GM19467 (cell line): ENCODE measurements at regions not wholly inside any gene's neighbourhood (a gene's known extent, or its start where the extent isn't known, plus 50 kb on each side); places are given as distances from the start of the nearest gene placed in this dataset.

Experiments
- ATAC-seq: cut with Tn5 transposase; IDR thresholded peaks from one replicate; pipeline ENCODE4 v1.9.1; 2021; ENCODE audit warnings: mild to moderate bottlenecking, moderate library complexity; ENCODE audit not compliant: unreplicated experiment

DNA sequence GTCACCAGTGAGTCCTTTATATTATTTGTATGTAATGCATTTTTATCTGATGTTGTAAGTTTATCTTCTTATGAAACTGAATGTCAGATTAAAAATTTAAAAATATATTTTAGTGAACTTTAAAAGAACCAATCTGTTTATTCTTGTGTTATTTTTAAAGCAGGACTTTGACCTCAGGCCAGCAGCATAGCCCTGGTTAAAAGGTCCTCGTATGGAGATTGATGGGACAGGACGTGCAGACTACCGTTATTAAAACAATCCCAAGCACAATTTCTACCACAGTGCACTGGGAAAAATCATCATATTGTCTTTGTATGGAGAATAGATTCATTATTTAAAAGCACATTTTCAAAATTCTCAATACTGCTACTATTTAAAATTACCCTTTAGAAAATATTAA is 573.8 kb upstream of the ARGLU1 start:
- no peak for ATAC-seq

- no peak for ATAC-seq
Measured at GRCh38 chr13:107139006-107139405, 571.1 kb upstream of the ARGLU1 start.

GRCh38 chr13:107138486-107138885 is 570.5 kb upstream of the ARGLU1 start:
- no peak for ATAC-seq

GRCh38 chr13:107133950-107134349 is 566.0 kb upstream of the ARGLU1 start:
- ATAC-seq, result no peak

GRCh38 chr13:107130566-107130965 is 562.6 kb upstream of the ARGLU1 start:
- ATAC-seq, result no peak

DNA sequence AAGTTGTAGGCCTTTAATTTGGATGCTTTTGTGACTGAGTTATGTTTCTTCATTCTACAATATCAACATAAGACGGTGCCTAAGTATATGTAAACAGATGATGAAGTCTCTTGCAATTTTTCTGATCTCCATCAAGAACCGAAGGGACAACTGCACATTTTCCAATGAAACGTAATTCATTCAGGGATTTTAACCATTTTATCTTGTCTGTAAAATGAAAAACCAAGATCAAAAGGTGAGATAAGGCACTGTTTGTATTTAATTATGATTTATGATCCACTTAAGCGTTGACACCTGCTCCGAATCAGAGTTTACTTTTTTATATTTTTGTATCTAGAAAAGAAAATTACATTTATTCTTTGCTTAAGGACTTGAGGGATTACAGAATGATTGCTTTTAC is 556.8 kb upstream of the ARGLU1 start:
- ATAC-seq, result no peak

DNA sequence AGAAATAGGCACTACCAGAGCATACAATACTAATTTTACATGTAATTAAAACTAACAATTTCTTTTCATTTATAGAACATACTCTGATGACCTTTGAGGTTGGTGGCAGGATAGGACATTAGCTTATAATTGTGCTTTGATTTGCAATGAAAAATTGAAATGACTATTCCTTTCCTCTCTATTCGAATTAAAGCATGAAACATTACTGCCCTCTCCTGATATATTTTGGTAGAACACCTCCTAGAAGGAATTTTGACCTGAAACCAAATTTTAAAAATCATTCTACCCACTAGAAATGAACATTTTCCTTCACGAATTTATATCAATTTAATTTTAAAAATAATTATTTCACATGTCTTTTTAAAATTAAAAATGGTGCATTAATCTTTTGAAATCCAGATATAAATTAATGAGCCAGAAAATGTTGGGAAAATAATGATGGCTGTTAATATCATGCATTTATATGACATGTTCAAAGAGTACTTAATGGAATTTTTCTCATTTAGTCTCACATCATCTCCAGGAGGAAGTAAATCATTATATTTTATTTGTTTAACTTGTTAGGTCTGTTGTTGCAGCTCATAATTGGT is 556.3 kb upstream of the ARGLU1 start:
- ATAC-seq, result no peak

GRCh38 chr13:107121793-107122192 is 553.9 kb upstream of the ARGLU1 start:
- ATAC-seq, result no peak

GRCh38 chr13:107119989-107120881 is 552.3 kb upstream of the ARGLU1 start:
- no peak for ATAC-seq

DNA sequence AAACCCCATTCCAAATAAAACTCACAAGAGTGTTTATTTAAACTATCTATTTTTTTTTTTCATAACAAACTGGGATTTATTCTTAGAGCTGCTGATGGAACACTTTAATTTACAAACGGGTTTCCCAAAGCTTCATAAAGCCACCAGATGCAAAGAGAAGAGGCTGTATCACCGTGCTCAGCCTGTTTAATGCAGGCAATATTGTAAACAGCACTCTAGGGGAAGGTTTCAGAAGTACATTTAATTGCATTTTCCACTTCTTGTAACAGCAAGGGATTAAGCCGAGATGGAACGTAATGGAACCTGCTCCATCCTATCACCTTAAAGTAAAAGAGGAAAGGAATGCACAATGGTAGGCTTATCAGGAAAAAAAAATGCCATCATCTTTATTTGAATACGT is 550.6 kb upstream of the ARGLU1 start:
- no peak for ATAC-seq

GRCh38 chr13:107117327-107118012 is 549.5 kb upstream of the ARGLU1 start:
- no peak for ATAC-seq

DNA sequence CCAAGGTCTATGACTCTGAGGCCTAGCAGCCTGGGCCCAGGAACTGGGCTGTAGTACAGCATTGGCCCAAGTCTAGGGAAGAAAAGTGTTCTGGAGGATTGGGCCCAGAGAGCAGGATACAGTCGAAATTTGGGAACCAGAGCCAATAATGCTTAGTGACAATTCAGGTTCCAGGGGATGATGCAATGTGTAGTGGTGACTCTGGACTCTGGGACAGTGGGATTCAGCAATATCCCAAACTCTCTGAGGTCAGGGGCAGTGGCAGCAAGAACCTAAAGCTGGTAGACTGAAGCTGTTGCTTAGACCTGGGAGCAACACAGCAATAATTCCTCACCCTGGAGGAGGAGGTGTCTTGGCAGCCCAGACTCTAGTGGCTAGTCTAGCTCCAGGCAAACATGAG is 545.5 kb upstream of the ARGLU1 start:
- ATAC-seq, result no peak

- no peak for ATAC-seq
Measured at GRCh38 chr13:107111248-107111647, 543.3 kb upstream of the ARGLU1 start.

DNA sequence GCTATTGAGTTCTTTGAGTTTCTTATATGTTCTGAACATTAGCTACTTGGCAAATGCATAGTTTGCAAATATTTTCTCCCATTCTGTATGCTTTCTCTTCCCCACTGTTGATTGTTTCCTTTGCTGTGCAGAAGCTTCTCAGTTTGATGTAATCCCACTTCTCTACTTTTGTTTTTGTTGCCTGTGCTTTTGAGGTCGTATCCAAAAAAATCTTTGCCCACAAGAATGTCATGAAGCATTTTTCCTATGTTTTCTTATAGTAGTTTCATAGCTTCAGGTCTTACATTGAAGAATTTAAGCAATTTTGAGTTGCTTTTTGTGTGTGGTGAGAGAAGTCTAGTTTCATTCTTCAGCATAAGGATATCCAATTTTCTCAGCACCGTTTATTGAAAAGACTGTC is 536.7 kb upstream of the ARGLU1 start:
- ATAC-seq, result no peak

DNA sequence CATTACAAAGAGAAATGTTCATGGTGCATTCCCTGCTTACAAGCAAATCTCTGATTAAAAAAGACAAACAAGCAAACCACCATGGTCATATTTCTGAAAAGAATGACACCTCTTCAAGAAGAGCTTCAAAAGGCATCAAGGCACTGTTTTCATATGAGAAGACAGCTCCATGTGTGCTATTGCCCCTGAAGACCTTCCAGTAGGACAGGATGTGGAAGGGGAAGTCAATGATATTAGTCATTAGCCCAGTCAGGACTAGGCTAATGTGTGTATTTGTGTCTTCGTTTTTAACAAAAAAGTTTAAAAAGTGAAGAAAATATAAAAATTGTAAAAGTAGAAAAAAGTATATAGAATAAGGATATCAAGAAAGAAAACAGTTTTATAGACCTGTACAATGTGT is 534.7 kb upstream of the ARGLU1 start:
- no peak for ATAC-seq

DNA sequence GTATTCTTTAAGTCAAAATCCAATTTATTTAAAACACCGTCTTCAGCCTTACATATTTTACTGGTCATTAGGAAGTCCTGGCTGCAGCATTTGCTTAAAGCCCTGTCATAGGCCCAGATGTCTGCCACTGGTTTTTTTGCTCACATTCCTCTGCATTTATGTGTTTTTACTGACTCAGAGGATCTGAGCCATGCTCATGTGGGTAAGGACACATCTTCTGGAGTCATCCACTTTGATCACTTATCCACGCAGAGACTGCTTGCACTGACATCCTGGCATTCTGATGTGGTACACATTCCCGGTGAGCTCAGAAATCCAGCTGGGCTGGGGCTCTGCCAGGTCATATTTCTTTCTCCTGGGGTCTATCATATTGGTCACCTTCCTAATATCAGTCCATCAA is 531.7 kb upstream of the ARGLU1 start:
- no peak for ATAC-seq

- ATAC-seq, result no peak
Measured at GRCh38 chr13:107097916-107098315, 530.0 kb upstream of the ARGLU1 start.

DNA sequence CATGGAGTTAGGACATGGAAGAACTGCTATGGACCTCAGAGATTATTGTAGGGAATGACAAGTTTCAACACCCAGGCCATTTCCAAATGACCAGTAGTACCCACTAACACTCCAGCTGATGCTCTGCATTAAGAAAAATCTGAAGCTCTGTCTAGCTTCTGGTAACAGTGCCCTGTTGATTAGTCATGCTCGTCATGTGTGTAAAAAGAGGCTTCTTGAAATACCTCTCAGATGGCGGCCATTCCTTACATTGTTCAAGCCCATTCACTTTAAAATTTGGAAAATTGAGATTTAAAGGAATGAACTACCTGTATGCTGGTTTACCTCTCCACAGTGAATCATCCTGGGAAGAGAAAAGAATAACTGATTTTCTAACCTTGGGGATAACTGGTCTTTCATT is 527.9 kb upstream of the ARGLU1 start:
- no peak for ATAC-seq

- no peak for ATAC-seq
Measured at GRCh38 chr13:107091861-107092260, 523.9 kb upstream of the ARGLU1 start.

GRCh38 chr13:107091428-107091827 is 523.5 kb upstream of the ARGLU1 start:
- ATAC-seq, result no peak

GRCh38 chr13:107088061-107088460 is 520.1 kb upstream of the ARGLU1 start:
- no peak for ATAC-seq
